ENCODE measurements at regions not wholly inside any gene's neighbourhood (a gene's known extent, or its start where the extent isn't known, plus 50 kb on each side); places are given as distances from the start of the nearest gene placed in this dataset.

DNA sequence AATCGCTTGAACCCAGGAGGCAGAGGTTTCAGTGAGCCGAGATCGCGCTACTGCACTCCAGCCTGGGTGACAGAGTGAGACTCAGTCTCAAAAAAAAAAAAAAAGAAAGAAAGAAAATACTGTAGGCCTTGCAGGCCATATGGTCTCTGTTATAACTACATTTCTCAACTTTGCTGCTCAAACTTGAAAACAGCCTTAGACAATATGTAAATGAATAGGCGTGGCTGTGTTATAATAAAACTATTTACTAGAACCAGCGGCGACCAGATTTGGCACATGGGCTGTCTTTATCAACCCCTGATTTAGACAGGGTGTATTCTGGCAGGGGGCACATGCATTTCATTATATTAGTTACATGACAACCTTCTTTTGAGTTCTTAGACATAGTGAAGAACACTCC lies 130.0 kb downstream of the C9orf152 start:
- peaks cover 2% of the 10 kb centered on the region for H3K36me3 Mint-ChIP-seq (ENCODE audit: low read depth)
- no peaks in the 10 kb centered on the region for H3K9me3 Mint-ChIP-seq (ENCODE audit: low read depth)
- intact Hi-C loops (cut with DNase I, micrococcal nuclease): no loop called here
- POLR2A ChIA-PET: no interaction called here
- DNase-seq (no peak), ATAC-seq (no peak)
- H3K4me3 Mint-ChIP-seq: no peak overlapping the region
- H3K4me1 Mint-ChIP-seq: peaks cover 20% of the 10 kb centered on the region
- H3K27me3 Mint-ChIP-seq: no peaks in the 10 kb centered on the region
- no peak overlapping the region for H3K27ac Mint-ChIP-seq
- CTCF ChIA-PET: interaction anchor here (1.0 kb wide), 1 partner anchor 139 kb away, joined by 6 read pairs; no protein-coding TSS in a partner anchor

DNA sequence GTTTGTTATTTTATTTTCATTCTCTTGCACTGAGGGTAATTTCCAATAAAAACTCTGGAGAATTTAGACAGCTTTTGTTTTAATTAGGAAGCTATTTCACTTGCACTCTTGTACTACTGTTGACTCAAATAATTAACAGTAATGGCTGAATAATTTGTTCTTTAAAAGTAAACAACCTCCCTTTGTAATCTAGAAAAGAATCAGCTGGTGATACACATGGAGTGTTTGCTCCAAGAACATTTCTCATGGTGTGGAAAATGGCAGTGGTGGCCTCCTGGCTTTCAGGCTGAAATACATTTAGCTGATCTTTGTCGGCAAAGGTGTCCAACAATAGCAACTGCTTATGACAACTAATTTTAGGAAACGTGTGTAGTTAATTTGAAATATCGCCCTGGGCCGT lies 129.4 kb downstream of the C9orf152 start:
- Mint-ChIP-seq H3K27me3 (no peaks in the 10 kb centered on the region), H3K4me3 (no peak overlapping the region), H3K36me3 (ENCODE audit: low read depth) (peaks cover 2% of the 10 kb centered on the region), H3K4me1 (peaks cover 20% of the 10 kb centered on the region), H3K27ac (no peak overlapping the region), H3K9me3 (ENCODE audit: low read depth) (no peaks in the 10 kb centered on the region)
- DNase-seq (no peak), ATAC-seq (no peak)
- CTCF ChIA-PET: interaction anchor here (0.8 kb wide), 1 partner anchor 33 kb away, joined by 3 read pairs; no protein-coding TSS in a partner anchor
- POLR2A ChIA-PET: no interaction called here
- intact Hi-C loops (cut with DNase I, micrococcal nuclease): no loop called here

GRCh38 chr9:110081395-110081794 lies 126.6 kb downstream of the C9orf152 start:
- Mint-ChIP-seq H3K4me1 (peaks cover 20% of the 10 kb centered on the region), H3K9me3 (ENCODE audit: low read depth) (no peaks in the 10 kb centered on the region), H3K27me3 (no peaks in the 10 kb centered on the region), H3K36me3 (ENCODE audit: low read depth) (peaks cover 2% of the 10 kb centered on the region), H3K27ac (no peak overlapping the region), H3K4me3 (no peak overlapping the region)
- POLR2A ChIA-PET: no interaction called here
- intact Hi-C loops (cut with DNase I, micrococcal nuclease): loop anchor here in 1 of 2 experiments (2.0 kb wide), 1 partner anchor 15 kb away; no protein-coding TSS in a partner anchor
- ATAC-seq (no peak), DNase-seq (no peak)
- CTCF ChIA-PET: no interaction called here

DNA sequence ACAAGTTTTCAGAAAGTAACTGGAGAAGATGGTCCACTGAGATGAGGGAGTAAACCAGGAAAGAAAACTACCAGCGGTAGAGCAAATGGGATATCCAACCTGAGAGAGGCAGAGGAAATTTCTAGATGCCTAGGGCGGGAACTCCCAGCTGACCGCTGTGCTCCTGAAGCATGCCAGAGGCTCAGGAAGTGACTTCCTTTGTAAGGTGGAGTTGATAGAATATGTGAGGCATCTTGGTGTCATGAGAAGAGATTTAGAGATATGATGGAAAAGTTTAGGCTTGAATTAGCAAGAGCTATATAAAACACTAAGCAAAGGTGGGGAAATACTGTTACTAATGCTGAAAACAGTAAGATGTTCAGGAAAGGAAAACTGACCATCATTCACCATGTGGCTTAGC lies 124.1 kb downstream of the C9orf152 start:
- Mint-ChIP-seq H3K4me3 (no peak overlapping the region), H3K36me3 (ENCODE audit: low read depth) (peaks cover 2% of the 10 kb centered on the region), H3K27ac (no peak overlapping the region), H3K9me3 (ENCODE audit: low read depth) (no peaks in the 10 kb centered on the region), H3K4me1 (peaks cover 25% of the 10 kb centered on the region), H3K27me3 (no peaks in the 10 kb centered on the region)
- DNase-seq: no peak
- CTCF ChIA-PET: interaction anchor here (0.9 to 1.0 kb wide), 2 partner anchors 21 to 26 kb away, joined by 3 read pairs; no protein-coding TSS in a partner anchor
- POLR2A ChIA-PET: no interaction called here
- intact Hi-C loops (cut with DNase I, micrococcal nuclease): no loop called here
- ATAC-seq: no peak

GRCh38 chr9:110086537-110086936 lies 121.4 kb downstream of the C9orf152 start:
- Mint-ChIP-seq H3K36me3 (ENCODE audit: low read depth) (peaks cover 2% of the 10 kb centered on the region), H3K9me3 (ENCODE audit: low read depth) (no peaks in the 10 kb centered on the region), H3K27me3 (no peaks in the 10 kb centered on the region), H3K4me3 (no peak overlapping the region), H3K27ac (no peak overlapping the region), H3K4me1 (peaks cover 15% of the 10 kb centered on the region)
- POLR2A ChIA-PET: no interaction called here
- intact Hi-C loops (cut with DNase I, micrococcal nuclease): no loop called here
- DNase-seq: no peak
- CTCF ChIA-PET: no interaction called here
- ATAC-seq: no peak

- no peak for ATAC-seq
- Mint-ChIP-seq H3K27me3 (no peaks in the 10 kb centered on the region), H3K4me3 (no peak overlapping the region), H3K36me3 (ENCODE audit: low read depth) (no peaks in the 10 kb centered on the region), H3K27ac (no peak overlapping the region), H3K9me3 (ENCODE audit: low read depth) (no peaks in the 10 kb centered on the region), H3K4me1 (peaks cover 11% of the 10 kb centered on the region)
- no peak for DNase-seq
- POLR2A ChIA-PET: no interaction called here
- intact Hi-C loops (cut with DNase I, micrococcal nuclease): no loop called here
- CTCF ChIA-PET: interaction anchor here (1.1 kb wide), 1 partner anchor 11 kb away, joined by 3 read pairs; no protein-coding TSS in a partner anchor
Measured at GRCh38 chr9:110087605-110088004, 120.4 kb downstream of the C9orf152 start.

GRCh38 chr9:110088099-110088498 lies 119.9 kb downstream of the C9orf152 start:
- H3K4me1 Mint-ChIP-seq: peaks cover 11% of the 10 kb centered on the region
- POLR2A ChIA-PET: interaction anchor here (0.6 kb wide), 1 partner anchor 35 kb away, joined by 3 read pairs; no protein-coding TSS in a partner anchor
- H3K27me3 Mint-ChIP-seq: no peaks in the 10 kb centered on the region
- no peaks in the 10 kb centered on the region for H3K36me3 Mint-ChIP-seq (ENCODE audit: low read depth)
- no peaks in the 10 kb centered on the region for H3K9me3 Mint-ChIP-seq (ENCODE audit: low read depth)
- ATAC-seq (peak; percentile 23), DNase-seq (no peak)
- no peak overlapping the region for H3K4me3 Mint-ChIP-seq
- intact Hi-C loops (cut with DNase I, micrococcal nuclease): no loop called here
- H3K27ac Mint-ChIP-seq: no peak overlapping the region
- CTCF ChIA-PET: interaction anchor here (0.6 to 1.1 kb wide), 3 partner anchors 12 to 955 kb away, joined by 3 read pairs; no protein-coding TSS in a partner anchor

DNA sequence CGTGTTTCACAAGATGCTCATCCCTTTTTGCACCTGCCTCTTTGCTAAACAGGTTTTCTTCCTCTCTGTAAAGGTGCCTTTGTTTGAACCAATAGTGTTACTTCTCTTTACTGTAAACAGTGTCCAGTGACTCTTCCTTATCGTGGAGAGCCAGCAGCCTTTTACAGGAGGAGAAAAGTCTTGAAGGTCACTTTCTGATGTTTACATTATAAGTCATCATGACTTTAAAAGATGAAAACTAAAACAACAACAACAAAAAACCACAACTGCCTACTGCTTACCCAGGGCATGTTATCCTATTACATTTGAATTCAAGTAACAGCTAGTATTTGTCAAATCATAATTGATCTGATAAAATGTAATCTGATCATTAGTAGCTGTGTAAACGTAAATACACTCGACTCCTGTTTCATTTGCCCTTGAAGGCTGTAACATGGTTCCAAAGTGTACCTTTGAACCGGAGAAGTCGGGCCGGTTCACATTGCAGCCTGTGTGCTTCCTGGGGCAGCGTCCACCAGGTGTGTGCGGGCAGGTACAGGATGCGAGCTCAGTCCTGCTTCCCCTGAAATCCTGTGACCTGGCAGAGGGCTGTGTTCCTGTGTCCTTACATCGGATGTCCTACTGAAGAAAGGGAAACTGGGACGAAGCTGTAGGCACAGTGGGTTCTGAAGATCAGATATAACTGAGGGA lies 118.1 kb downstream of the C9orf152 start:
- CTCF ChIA-PET: interaction anchor here (0.6 to 1.1 kb wide), 5 partner anchors 15 to 126 kb away, joined by 3 read pairs; no protein-coding TSS in a partner anchor
- DNase-seq (no peak), ATAC-seq (no peak)
- Mint-ChIP-seq H3K4me3 (no peak overlapping the region), H3K27ac (no peak overlapping the region), H3K36me3 (ENCODE audit: low read depth) (no peaks in the 10 kb centered on the region), H3K27me3 (no peaks in the 10 kb centered on the region), H3K4me1 (peaks cover 11% of the 10 kb centered on the region), H3K9me3 (ENCODE audit: low read depth) (no peaks in the 10 kb centered on the region)
- intact Hi-C loops (cut with DNase I, micrococcal nuclease): no loop called here
- POLR2A ChIA-PET: no interaction called here

DNA sequence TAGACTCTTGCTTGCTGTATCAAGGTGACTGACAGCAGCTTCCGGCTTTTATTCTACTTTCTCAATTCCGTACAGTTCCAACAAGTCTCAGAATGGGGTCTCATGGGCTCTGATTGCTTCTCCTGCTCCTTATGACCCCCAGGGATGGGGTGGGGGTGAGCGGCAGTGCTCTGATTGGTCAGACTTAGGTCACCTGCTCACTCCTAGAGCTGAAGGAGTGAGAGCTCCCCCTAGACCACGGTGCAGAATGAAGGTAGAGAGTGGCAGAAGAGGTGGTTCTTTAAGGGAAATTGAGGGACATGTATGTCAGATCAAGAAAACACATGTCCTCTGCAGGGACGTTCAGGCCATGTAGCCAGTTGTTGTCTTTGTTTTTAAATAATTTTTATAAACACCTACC lies 115.2 kb downstream of the C9orf152 start:
- Mint-ChIP-seq H3K4me3 (no peak overlapping the region), H3K27me3 (no peaks in the 10 kb centered on the region), H3K27ac (no peak overlapping the region), H3K9me3 (ENCODE audit: low read depth) (no peaks in the 10 kb centered on the region), H3K4me1 (peaks cover 8% of the 10 kb centered on the region), H3K36me3 (ENCODE audit: low read depth) (no peaks in the 10 kb centered on the region)
- POLR2A ChIA-PET: no interaction called here
- intact Hi-C loops (cut with DNase I, micrococcal nuclease): no loop called here
- CTCF ChIA-PET: no interaction called here
- no peak for DNase-seq
- no peak for ATAC-seq

- ChIA-PET CTCF (no interaction called here), POLR2A (no interaction called here)
- DNase-seq (no peak), ATAC-seq (no peak)
- no peak overlapping the region for H3K4me3 Mint-ChIP-seq
- intact Hi-C loops (cut with DNase I, micrococcal nuclease): no loop called here
- no peak overlapping the region for H3K27ac Mint-ChIP-seq
- H3K27me3 Mint-ChIP-seq: no peaks in the 10 kb centered on the region
- peaks cover 4% of the 10 kb centered on the region for H3K4me1 Mint-ChIP-seq
- H3K9me3 Mint-ChIP-seq (ENCODE audit: low read depth): no peaks in the 10 kb centered on the region
- H3K36me3 Mint-ChIP-seq (ENCODE audit: low read depth): no peaks in the 10 kb centered on the region
Measured at GRCh38 chr9:110093417-110093816, 114.5 kb downstream of the C9orf152 start.

- H3K4me1 Mint-ChIP-seq: peaks cover 4% of the 10 kb centered on the region
Measured at GRCh38 chr9:110093871-110094270, 114.1 kb downstream of the C9orf152 start.

DNA sequence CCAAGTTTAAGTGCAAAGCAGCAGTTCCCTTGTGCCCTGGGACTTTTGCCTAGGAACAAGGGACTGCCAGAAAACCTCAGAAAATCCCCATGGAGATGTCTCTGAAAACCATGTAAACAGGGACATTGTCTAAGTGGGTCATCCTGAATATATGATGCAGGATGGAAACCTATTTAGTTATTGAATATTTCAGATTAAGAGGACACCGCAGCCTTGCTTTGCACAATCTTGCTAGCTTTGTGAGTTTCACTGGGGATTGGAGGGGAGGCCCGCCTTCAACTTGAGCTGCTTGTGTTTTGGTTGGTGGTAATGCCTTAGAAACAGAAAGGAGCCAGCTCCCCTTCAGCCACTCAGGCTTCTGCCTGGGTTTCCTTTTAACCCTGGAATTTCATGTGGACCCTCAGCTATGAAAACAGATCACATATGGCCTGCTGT lies 112.8 kb downstream of the C9orf152 start:
- DNase-seq (no peak), ATAC-seq (no peak)
- Mint-ChIP-seq H3K4me3 (no peak overlapping the region), H3K27ac (no peak overlapping the region), H3K27me3 (no peaks in the 10 kb centered on the region), H3K9me3 (ENCODE audit: low read depth) (no peaks in the 10 kb centered on the region), H3K4me1 (peaks cover 4% of the 10 kb centered on the region), H3K36me3 (ENCODE audit: low read depth) (no peaks in the 10 kb centered on the region)
- ChIA-PET CTCF (interaction anchor here (0.6 to 1.4 kb wide), 4 partner anchors 27 to 305 kb away, joined by 3 read pairs; no protein-coding TSS in a partner anchor), POLR2A (no interaction called here)
- intact Hi-C loops (cut with DNase I, micrococcal nuclease): no loop called here

More at GRCh38 chr9:110093871-110094270, 114.1 kb downstream of the C9orf152 start:
- POLR2A ChIA-PET: no interaction called here
- Mint-ChIP-seq H3K9me3 (ENCODE audit: low read depth) (no peaks in the 10 kb centered on the region), H3K27ac (no peak overlapping the region), H3K4me3 (no peak overlapping the region), H3K27me3 (no peaks in the 10 kb centered on the region), H3K36me3 (ENCODE audit: low read depth) (no peaks in the 10 kb centered on the region)
- intact Hi-C loops (cut with DNase I, micrococcal nuclease): no loop called here
- CTCF ChIA-PET: no interaction called here
- DNase-seq (no peak), ATAC-seq (no peak)

Measured in activated CD4-positive, alpha-beta T cell treated with anti-CD3 and anti-CD28 coated beads for 36 hours (primary cell).